Right atrium auricular region (tissue), 2 donors: ENCODE measurements at regions not wholly inside any gene's neighbourhood (a gene's known extent, or its start where the extent isn't known, plus 50 kb on each side); places are given as distances from the start of the nearest gene placed in this dataset.

Experiments used
- DNase-seq: peaks from one replicate; pipeline ENCODE4 v3.0.0-alpha.2; 2019; ENCODE audit warnings: low spot score
- H3K27ac ChIP-seq, 2 donors: fragments of 200-600 bp; sonication (generic); 1 replicate in 1 of 2; 2 replicates in 1 of 2; pipeline ENCODE4 v1.5.1; 2016 to 2019
- H3K27me3 ChIP-seq, 2 donors: fragments of 200-600 bp; sonication (generic); one replicate each; pipeline versions ENCODE4 v1.5.1 to v1.6.0; 2017 to 2019
- H3K36me3 ChIP-seq: fragments of 200-600 bp; sonication (generic); one replicate; pipeline ENCODE4 v1.5.1; 2016
- H3K4me1 ChIP-seq, 2 donors: fragments of 200-600 bp; sonication (generic); one replicate each; pipeline versions ENCODE4 v1.5.1 to v1.6.0; 2017 to 2019
- H3K4me3 ChIP-seq, 2 donors: fragments of 200-600 bp; sonication (generic); 1 replicate in 1 of 2; 2 replicates in 1 of 2; pipeline ENCODE4 v1.5.1; 2017 to 2019; ENCODE audit warnings: mild to moderate bottlenecking in 1 of 2, moderate library complexity in 1 of 2
- H3K9me3 ChIP-seq, 2 donors: fragments of 200-600 bp; sonication (generic); one replicate each; pipeline ENCODE4 v1.5.1; 2019
- CTCF ChIP-seq, 2 donors: fragments of 200-600 bp; sonication (generic); IDR thresholded peaks; one replicate each; pipeline ENCODE4 v1.5.1; 2019; ENCODE audit warnings: antibody characterized with exemption in 2 of 2

- Histone ChIP-seq H3K27me3 (no peaks in the 10 kb centered on the region), H3K4me1 (no peaks in the 10 kb centered on the region), H3K27ac (no peak overlapping the region), H3K36me3 (no peaks in the 10 kb centered on the region), H3K9me3 (peaks cover 0 to 28% of the 10 kb centered on the region in 2 donors), H3K4me3 (no peak overlapping the region)
- TF ChIP-seq CTCF (IDR thresholded peaks at IDR 0.05): no peak
- DNase-seq: no peak
Observed at GRCh38 chr4:124462954-124463828, 249.3 kb downstream of the ANKRD50 start.

DNA sequence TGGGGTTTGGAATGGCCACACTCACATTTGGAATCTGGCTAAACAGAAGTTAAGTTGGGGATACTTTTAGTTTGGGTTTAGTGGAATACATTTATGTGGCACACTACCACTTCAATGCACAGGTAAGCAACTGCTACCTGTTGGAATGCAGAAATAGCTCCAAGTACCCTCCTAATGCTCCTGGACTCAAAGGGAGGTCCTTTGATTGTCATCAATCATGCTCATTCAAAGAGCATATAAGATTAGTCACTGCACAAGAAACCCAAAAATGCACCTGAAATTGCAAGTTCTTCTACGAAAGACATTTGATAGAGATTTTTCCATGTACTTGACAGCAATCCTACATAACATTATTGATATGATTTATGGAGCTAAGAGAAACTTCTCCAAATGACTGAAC lies 247.7 kb downstream of the ANKRD50 start:
- TF ChIP-seq CTCF (IDR thresholded peaks at IDR 0.05): no peak
- peaks cover 0 to 28% of the 10 kb centered on the region in 2 donors for H3K9me3 ChIP-seq
- no peak for DNase-seq
- no peaks in the 10 kb centered on the region for H3K36me3 ChIP-seq
- H3K4me3 ChIP-seq: no peak overlapping the region
- H3K27me3 ChIP-seq: no peaks in the 10 kb centered on the region
- H3K4me1 ChIP-seq: no peaks in the 10 kb centered on the region
- H3K27ac ChIP-seq: no peak overlapping the region

DNA sequence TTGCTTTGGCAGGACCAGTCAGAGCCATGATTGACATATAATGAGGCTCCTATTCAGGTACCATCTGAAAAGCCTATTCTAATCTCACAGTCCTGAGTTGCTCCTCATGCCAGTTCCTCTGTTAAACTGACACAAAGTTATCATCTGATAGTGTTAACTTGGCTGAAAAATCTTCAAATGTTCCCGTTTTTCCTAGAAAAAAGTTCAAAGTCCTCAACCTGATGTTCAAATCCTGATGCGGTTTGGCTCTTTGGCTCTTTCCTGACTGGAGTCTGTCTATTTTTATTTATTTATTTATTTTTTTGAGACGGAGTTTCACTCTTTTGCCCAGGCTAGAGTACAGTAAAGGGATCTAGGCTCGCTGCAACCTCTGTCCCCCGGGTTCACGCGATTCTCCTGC lies 244.2 kb downstream of the ANKRD50 start:
- no peak for DNase-seq
- no peaks in the 10 kb centered on the region for H3K4me1 ChIP-seq
- no peaks in the 10 kb centered on the region for H3K36me3 ChIP-seq
- TF ChIP-seq CTCF (IDR thresholded peaks at IDR 0.05): no peak
- H3K27me3 ChIP-seq: no peaks in the 10 kb centered on the region
- peaks cover 0 to 18% of the 10 kb centered on the region in 2 donors for H3K9me3 ChIP-seq
- H3K27ac ChIP-seq: no peak overlapping the region
- no peak overlapping the region for H3K4me3 ChIP-seq

DNA sequence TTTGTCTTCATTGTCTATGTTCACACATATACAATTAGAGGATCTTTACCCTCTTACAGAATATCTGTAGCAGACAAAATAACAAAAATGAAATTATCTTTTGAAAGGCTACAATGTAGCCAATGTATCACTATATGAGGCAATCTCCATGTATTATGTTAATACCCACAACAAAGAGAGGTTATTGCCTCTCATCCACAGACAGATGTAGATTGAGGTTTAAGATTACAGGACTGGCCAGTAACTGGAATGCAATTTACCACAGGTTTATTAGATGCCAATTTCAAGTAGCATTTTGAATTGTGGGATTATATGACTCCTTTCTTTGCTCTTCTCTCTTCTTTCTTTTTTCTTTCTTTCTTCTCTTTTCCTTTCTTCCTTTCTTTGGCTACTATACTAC lies 242.6 kb downstream of the ANKRD50 start:
- no peak for DNase-seq
- Histone ChIP-seq H3K27ac (no peak overlapping the region), H3K4me3 (no peak overlapping the region), H3K4me1 (no peaks in the 10 kb centered on the region), H3K9me3 (peaks cover 0 to 19% of the 10 kb centered on the region in 2 donors), H3K36me3 (no peaks in the 10 kb centered on the region), H3K27me3 (no peaks in the 10 kb centered on the region)
- TF ChIP-seq CTCF (IDR thresholded peaks at IDR 0.05): no peak

DNA sequence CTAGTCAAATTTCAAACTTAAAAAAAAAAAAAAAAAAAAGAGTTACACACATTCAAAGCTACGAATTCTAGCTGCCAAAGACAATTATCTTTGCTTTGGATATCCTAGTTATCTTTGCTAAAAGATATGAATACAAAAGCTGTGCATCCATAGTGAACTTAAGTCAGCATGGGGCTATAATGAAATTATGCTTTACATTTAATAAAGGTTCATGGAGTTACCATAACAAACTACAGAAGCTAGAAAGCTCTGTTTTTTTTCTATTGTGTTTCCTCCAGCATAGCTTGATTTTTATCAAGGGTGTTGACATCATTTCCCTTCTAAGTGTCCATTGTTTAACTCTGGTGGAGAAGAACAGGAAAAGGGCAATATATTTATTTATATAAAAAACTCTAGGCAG lies 234.1 kb downstream of the ANKRD50 start:
- no peak for TF ChIP-seq CTCF (IDR thresholded peaks at IDR 0.05)
- DNase-seq: no peak
- no peak overlapping the region for H3K27ac ChIP-seq
- no peaks in the 10 kb centered on the region for H3K27me3 ChIP-seq
- no peak overlapping the region for H3K4me3 ChIP-seq
- H3K4me1 ChIP-seq: no peaks in the 10 kb centered on the region
- no peaks in the 10 kb centered on the region for H3K36me3 ChIP-seq
- H3K9me3 ChIP-seq: no peaks in the 10 kb centered on the region

- no peaks in the 10 kb centered on the region for H3K27me3 ChIP-seq
- no peak for DNase-seq
- no peaks in the 10 kb centered on the region for H3K4me1 ChIP-seq
- H3K27ac ChIP-seq: no peak overlapping the region
- no peaks in the 10 kb centered on the region for H3K9me3 ChIP-seq
- H3K4me3 ChIP-seq: no peak overlapping the region
- H3K36me3 ChIP-seq: no peaks in the 10 kb centered on the region
- TF ChIP-seq CTCF (IDR thresholded peaks at IDR 0.05): no peak
Observed at GRCh38 chr4:124480061-124480460, 232.5 kb downstream of the ANKRD50 start.
